HFF-Myc (cell line): ENCODE measurements at regions not wholly inside any gene's neighbourhood (a gene's known extent, or its start where the extent isn't known, plus 50 kb on each side); places are given as distances from the start of the nearest gene placed in this dataset.

Experiments used
- DNase-seq: peaks from one replicate; pipeline ENCODE4 v3.0.0-alpha.2; 2011; ENCODE audit warnings: low read depth; ENCODE audit errors: extremely low read depth
- H3K4me3 ChIP-seq: replicated peaks from 2 replicates; pipeline ENCODE4 v1.5.1; 2011; ENCODE audit warnings: low read depth, mild to moderate bottlenecking, control low read depth, low read length
- CTCF ChIP-seq: IDR thresholded peaks from 2 replicates; pipeline ENCODE4 v1.5.1; 2012; ENCODE audit warnings: mild to moderate bottlenecking, low read depth, low read length, control low read depth; ENCODE audit errors: missing control alignments

- no peak for TF ChIP-seq CTCF
- H3K4me3 ChIP-seq: no peak overlapping the region
- DNase-seq: no peak
Observed at GRCh38 chr18:30343090-30343489, 699.5 kb downstream of the DSC3 start.

DNA sequence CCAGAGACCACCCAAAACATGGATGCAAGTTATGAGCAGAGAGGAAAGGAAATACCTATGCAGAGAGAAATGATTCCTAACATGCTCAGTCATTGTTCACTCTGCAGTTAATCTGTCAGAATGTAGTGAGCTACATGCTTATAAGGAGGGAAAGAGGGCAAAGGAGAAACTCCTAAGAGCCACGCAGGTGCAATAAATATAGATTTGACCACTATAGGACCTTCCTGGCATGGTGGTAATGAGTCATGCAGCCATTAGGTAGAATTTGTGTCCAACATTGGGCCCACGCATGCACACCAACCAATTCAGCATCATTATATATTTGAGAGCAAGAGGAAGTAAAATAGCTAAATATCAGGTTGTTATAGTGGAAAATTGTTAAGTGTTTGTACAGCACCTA lies 699.9 kb downstream of the DSC3 start:
- no peak for TF ChIP-seq CTCF
- no peak overlapping the region for H3K4me3 ChIP-seq
- DNase-seq: no peak

DNA sequence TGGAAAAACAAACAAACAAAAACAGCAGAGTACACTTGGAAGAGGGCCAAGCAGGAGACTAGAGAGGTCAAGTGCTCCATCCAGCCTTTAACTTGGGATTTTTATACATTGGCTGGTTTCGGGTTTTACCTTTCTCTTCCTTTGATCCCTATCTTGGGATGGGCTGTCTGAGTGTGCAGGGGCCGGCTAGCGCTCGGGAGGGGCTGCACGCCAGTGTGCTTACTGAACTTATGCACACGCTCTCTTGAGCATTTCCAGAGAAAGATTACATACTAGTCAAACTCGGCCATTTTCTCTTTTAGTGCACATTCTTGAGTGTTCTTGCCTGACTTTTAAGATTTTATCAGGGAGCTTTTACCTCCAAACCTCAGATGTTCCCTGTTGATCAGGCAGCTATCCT lies 707.8 kb downstream of the DSC3 start:
- H3K4me3 ChIP-seq: no peak overlapping the region
- no peak for TF ChIP-seq CTCF
- DNase-seq: no peak

DNA sequence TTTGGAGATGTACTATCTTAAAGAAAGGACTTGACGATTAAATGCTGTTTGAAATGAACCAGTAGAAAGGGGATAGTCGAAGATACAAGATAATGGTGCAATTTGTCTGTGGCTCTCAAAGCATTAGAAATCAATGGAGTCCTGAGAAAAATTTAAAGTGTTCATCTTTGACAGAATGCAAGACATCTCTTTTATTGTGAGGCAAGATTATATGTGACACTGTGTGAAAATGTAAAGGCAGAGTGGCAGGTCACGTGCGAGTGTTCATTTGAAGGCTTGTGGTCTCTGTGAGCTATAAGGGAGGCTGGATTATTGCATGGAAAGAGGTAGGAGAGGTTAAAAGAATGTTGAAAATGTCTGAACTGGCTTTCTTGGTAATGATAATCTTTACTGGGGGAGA lies 709.2 kb downstream of the DSC3 start:
- no peak for DNase-seq
- no peak for TF ChIP-seq CTCF

GRCh38 chr18:30328839-30329238 lies 713.7 kb downstream of the DSC3 start:
- TF ChIP-seq CTCF: no peak
- DNase-seq: no peak
- H3K4me3 ChIP-seq: no peak overlapping the region

More for the DNA sequence above, 709.2 kb downstream of the DSC3 start:
- no peak overlapping the region for H3K4me3 ChIP-seq

GRCh38 chr18:30302181-30302580 lies 740.4 kb downstream of the DSC3 start:
- TF ChIP-seq CTCF: no peak
- DNase-seq: no peak
- no peak overlapping the region for H3K4me3 ChIP-seq

DNA sequence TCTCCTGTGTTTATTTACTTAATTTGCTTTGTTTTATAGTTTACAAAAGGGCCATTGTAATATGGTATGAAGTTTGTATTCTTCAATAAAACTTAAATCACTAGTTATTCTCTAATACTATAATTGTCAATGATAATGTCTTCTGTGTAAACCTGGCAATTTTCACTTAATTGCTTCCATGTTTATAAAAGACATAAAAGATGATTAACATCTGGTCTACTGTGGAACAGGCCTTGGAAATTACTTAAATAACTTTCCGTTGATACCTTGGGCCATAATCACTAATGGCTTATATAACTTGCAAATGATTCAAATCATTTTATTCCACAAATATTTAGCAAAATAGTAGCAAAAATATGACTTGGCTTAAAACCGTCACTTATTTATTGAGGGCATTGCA lies 743.8 kb downstream of the DSC3 start:
- no peak for TF ChIP-seq CTCF
- no peak for DNase-seq
- no peak overlapping the region for H3K4me3 ChIP-seq
